GM21390 (cell line): ENCODE measurements at regions not wholly inside any gene's neighbourhood (a gene's known extent, or its start where the extent isn't known, plus 50 kb on each side); places are given as distances from the start of the nearest gene placed in this dataset.

Experiments
- ATAC-seq: cut with Tn5 transposase; IDR thresholded peaks from one replicate; pipeline ENCODE4 v1.9.1; 2021; ENCODE audit not compliant: unreplicated experiment

GRCh38 chr7:96638669-96639068 lies 71.0 kb downstream of the SEM1 start:
- no peak for ATAC-seq

GRCh38 chr7:96637522-96637921 lies 72.1 kb downstream of the SEM1 start:
- no peak for ATAC-seq

DNA sequence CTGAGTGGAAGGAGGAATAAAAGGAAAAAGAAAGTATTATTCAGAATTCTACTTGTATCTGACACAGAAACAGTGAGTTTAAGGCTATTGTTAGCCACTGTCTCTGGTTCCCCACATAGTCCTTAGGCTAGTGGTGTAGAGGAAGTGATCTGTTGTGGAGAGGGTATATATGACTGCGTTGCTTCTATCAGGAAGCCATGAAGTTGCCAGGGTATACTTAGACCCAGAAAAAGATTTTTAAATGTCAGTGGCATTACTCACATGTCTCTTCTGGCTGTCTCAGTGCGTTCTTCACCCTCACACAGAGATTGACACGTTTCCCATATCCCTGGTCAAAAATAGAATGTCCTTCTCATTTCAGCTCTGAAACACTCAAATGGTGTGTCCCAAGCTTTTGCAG lies 72.7 kb downstream of the SEM1 start:
- no peak for ATAC-seq

- no peak for ATAC-seq
Measured at GRCh38 chr7:96636342-96636860, 73.2 kb downstream of the SEM1 start.

GRCh38 chr7:96629884-96630283 lies 79.8 kb downstream of the SEM1 start:
- no peak for ATAC-seq

DNA sequence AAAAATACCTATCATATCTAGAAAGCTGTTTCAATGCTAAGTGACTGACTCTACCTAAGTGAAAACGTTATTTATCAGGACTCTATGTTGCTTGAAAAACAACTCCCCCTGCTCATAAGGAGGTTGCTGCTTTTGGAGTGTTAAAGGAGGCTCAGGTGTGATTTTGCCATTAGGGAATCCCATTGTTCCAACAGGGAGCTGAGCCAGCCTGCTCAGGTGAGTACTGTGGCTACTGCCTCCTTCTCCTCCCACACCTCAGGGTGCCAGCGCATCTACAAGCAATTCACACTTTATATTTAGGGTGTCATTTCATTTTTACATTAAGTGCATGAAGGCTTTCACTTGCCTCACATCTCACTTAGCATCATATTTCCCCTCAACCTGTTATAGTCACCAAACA lies 84.7 kb downstream of the SEM1 start:
- ATAC-seq, result no peak

DNA sequence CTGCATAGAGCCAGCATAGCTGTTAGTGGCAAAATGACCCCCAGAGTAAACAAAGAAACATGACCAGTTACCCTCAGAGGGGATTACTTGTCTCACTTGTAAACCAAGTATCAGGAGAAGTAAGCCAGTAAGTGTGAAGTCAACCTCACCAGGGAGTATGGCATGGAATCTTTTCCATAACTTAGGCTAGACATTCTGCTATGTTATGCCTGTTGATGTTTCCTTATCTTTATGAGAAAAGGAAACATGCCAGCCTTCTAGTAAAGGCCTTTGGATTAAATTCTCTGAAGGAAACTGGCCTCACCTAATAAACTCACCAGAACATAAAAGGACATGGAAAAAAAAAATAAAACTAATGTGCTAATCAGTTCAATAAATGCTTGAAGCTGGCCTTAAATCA lies 87.7 kb downstream of the SEM1 start:
- ATAC-seq, result no peak

DNA sequence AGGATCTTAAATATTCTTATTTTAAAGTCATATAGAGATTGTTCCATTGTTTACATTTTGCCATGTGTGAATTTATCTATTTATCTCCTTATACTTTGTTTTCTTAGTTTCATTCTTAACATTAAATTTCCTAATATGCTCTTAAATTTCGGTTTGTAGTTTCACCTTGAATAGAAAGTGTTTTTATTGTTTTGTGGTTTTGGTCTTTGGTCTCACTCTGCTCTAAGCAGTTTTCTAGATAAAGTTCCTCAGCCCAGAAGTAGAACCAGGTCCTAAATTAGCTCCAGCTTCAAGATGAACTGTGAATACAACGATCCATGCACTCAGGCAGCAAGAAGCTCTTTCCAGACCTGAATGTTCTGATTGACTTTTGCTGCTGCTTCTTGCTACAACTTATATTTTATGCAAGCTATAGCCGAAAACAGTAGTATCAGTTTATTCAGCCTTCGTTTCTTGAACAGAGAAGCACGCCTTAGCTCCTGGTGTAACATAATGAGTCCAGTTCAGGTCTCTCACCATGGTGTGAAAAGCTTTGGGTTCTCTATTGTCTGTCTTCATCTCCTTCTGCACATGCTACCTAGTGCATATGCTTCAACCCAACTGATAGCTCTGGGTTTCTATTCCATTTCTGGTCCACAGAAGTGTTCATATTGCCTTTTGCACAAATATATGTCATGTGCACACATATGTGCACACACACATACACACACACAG lies 95.3 kb downstream of the SEM1 start:
- peak; percentile 81 for ATAC-seq

GRCh38 chr7:96612034-96612433 lies 97.6 kb downstream of the SEM1 start:
- no peak for ATAC-seq

GRCh38 chr7:96605045-96605716 lies 104.5 kb downstream of the SEM1 start:
- ATAC-seq, result no peak

- no peak for ATAC-seq
Measured at GRCh38 chr7:96599288-96599936, 110.2 kb downstream of the SEM1 start.

GRCh38 chr7:96598421-96598820 lies 111.2 kb downstream of the SEM1 start:
- ATAC-seq, result no peak

DNA sequence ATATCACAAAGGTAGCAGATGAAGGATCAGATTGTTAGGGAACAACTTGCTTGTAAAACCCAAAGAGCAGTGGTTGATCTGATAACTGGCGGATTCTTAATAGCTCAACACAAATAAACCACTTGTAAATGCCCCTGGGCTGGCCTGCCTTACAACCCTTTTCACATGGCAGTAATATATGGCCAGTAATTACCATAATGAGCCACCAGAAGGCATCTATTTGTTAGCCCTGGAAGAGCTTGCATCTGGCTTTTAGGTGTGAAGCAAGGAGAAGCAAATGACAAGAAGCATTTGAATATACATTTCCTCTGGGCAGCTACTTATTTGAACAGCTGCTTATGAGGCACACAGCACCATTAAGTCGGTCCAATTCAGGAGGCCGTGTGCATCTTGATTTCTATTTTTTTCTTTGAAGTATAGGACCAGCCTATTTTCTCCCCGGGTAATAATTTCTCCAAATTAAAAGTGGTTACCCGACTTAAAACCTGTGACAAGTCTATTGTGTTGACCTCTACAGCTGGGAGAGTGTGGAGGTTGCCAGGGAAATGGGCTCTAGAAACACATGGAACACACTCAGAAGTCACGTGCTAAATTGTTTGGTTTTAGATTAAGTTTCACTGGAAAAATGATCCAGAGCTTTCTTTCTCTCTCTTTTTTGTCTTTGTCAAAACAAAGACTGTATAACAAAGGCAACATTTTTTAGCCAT lies 113.4 kb downstream of the SEM1 start:
- no peak for ATAC-seq

- no peak for ATAC-seq
Measured at GRCh38 chr7:96591900-96592676, 117.6 kb downstream of the SEM1 start.

DNA sequence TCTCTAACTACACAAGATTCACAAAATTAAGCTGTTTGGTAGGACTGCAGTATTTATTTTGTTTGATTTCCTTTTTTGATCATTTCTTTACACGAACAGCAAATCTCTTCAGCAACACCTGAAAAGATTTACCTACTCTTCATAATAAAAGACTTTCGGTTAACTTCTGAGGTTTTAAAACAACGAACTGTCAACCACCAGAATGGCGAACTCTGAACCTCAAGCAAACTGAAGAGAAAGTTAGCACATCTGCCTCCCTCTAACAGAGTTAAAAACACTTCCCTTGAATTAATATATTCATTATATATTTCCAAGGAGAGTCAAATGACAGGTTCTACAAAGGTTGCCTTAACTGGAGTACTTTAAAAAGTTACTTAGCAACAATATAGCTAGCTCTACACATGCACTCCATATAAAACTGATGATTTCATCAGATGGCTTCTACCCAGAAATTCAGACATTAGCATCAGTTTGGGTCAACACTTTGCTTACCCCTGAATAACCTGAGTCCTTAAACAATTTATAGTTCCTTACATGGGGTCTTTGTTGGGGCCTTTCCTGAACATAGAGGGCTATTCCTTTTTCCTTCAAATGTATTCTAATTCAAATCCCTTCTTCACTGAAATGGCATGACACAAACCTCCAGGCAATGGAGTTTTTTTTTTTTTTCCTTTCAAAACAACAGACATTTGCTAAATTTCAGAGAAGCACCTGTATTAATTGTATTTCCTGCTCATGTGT lies 118.3 kb downstream of the SEM1 start:
- no peak for ATAC-seq

DNA sequence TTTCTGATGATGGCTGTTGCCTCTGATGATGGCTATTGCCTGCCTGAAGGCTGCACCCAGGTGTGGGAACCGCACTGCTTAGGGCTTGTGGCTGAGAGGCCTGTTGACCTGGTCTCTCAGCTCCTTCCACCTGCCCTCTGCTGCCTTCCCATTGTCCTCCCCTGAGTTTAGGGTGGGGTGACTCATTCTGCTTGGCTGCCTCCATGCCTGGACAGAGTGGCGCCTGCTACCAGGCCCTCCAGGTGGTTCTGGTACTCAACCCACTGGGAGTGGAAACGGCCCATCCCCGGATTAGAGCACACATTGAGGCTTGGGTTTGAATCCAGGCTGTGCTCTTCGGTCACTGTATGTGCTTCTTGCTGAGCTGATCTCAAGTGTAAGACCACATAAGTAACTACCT lies 120.6 kb downstream of the SEM1 start:
- no peak for ATAC-seq

GRCh38 chr7:96579119-96579518 lies 130.5 kb downstream of the SEM1 start:
- no peak for ATAC-seq

DNA sequence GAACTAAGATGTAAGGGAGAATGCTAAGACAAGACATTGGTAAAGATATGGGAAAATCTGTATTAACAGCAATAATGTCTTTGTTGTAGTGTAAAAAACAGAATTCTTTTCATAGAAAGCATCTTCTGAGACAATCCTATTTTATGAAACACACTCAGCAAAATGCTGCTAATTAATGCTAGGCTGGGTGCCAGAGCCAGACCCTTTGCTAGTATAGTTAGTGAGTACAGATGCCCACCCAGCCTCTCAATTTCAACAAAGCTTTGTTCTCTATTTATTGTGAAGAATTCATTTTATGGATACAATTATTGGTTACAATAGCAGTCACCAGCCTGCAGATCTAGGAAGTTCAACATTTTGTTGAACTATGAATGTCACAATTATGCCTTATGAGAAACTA lies 131.0 kb downstream of the SEM1 start:
- ATAC-seq, result no peak

GRCh38 chr7:96563409-96563808 lies 146.2 kb downstream of the SEM1 start:
- ATAC-seq, result no peak

DNA sequence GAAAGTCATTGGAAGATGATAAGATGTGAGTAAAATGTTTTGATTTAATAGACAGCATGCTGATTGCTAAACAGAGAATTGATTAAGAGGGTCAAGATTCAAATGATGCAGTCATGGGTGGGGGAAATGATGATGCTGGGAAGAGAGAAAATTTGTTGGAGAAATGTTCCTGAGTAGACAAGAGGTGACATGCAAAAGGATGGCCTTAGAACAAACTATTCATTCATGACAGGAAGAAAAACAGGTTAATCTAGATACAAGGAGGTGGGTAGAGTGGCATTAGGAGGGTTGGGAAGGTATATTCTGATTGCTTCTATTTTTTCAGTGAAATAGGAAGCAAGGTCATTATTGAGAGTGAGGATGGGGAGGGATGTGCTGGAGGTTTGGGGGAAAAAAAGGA lies 146.7 kb downstream of the SEM1 start:
- no peak for ATAC-seq
